ENCODE measurements at regions not wholly inside any gene's neighbourhood (a gene's known extent, or its start where the extent isn't known, plus 50 kb on each side); places are given as distances from the start of the nearest gene placed in this dataset.
"Not testable (repeated sequence)": the region's sequence is repeated elsewhere in the genome, so short reads cannot be mapped to it uniquely, and the experiment has no call there.

DNA sequence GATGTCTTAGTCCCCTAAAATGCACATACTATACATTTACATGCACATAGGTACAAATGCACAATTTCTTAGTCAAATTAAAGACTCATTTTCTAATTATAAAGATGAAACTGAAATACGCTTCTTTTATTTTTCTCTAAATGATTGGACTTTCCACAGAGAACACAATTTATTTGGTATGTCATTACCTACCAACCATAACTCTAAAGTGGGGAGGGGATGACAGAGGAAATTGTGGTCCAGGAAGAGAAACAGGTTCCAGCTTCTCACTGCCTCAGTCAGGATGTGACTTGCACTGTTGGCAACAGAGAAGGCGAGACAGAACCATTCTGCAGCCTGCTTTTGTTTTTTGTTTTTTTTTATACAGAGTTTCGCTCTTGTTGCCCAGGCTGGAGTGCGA, 1189.2 kb downstream of the PLA2G4A start:
- DNase-seq (no peak), ATAC-seq (no peak)
- Histone ChIP-seq H3K9me3 (no peaks in the 10 kb centered on the region), H3K4me3 (no peak overlapping the region), H3K27ac (no peak overlapping the region), H3K27me3 (no peaks in the 10 kb centered on the region), H3K36me3 (no peaks in the 10 kb centered on the region), H3K4me1 (no peaks in the 10 kb centered on the region)
- 82% methylated on average over 4 of the region's 4 CpGs for WGBS (ENCODE audit: insufficient coverage, low coverage, low lambda C conversion rate, missing lambda C conversion rate)
- TF ChIP-seq, protein P1, sequence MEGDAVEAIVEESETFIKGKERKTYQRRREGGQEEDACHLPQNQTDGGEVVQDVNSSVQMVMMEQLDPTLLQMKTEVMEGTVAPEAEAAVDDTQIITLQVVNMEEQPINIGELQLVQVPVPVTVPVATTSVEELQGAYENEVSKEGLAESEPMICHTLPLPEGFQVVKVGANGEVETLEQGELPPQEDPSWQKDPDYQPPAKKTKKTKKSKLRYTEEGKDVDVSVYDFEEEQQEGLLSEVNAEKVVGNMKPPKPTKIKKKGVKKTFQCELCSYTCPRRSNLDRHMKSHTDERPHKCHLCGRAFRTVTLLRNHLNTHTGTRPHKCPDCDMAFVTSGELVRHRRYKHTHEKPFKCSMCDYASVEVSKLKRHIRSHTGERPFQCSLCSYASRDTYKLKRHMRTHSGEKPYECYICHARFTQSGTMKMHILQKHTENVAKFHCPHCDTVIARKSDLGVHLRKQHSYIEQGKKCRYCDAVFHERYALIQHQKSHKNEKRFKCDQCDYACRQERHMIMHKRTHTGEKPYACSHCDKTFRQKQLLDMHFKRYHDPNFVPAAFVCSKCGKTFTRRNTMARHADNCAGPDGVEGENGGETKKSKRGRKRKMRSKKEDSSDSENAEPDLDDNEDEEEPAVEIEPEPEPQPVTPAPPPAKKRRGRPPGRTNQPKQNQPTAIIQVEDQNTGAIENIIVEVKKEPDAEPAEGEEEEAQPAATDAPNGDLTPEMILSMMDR (IDR thresholded peaks at IDR 0.05), result no peak
- TF ChIP-seq POLR2A (IDR thresholded peaks at IDR 0.05), result no peak
- intact Hi-C loops (cut with DNase I), result no loop called here

DNA sequence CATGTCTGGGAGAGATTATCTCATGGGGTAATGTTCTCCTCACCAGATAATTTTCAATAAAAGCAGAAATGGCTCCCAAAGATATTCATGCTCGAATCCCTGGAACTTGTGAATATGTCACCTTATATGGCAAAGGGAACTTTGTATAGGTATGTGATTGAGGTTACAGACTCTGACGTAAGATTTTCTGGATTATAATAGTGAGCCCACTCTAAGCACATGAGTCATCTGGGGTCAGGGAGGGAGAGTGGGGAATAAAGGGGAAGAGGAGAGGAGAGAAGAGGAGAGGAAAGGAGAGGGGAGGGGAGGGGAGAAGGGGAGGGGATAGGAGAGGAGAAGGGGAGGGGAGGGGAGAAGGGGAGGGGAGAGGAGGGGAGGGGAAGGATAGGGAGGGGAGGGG, 1193.9 kb downstream of the PLA2G4A start:
- Histone ChIP-seq H3K4me3 (no peak overlapping the region), H3K4me1 (no peaks in the 10 kb centered on the region), H3K36me3 (no peaks in the 10 kb centered on the region), H3K9me3 (no peaks in the 10 kb centered on the region), H3K27me3 (no peaks in the 10 kb centered on the region), H3K27ac (no peak overlapping the region)
- intact Hi-C loops (cut with DNase I), result no loop called here
- ATAC-seq (no peak), DNase-seq (no peak)
- TF ChIP-seq POLR2A (IDR thresholded peaks at IDR 0.05), result no peak
- WGBS (ENCODE audit: insufficient coverage, low coverage, low lambda C conversion rate, missing lambda C conversion rate), result 63% methylated on average over 2 of the region's 2 CpGs

DNA sequence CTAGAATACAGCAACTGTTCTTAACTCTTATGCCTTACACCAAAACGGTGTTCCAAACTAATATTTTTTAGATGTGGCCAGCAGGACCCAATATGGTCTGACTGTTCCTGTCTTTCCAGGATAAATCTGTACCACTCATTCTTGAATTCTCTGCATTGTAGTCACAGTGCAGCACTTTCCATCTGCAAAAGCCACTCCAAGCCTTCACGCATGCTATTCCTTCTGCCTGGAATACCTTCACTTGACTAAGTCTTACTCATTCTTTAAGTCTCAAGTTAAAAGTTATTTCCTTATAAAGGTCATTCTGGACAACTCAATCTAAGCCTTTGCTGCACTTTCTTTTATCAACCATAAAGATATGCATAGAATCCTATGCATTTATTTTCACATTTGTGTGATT, 1194.5 kb downstream of the PLA2G4A start:
- H3K4me3 ChIP-seq, result no peak overlapping the region
- no peaks in the 10 kb centered on the region for H3K9me3 ChIP-seq
- no peaks in the 10 kb centered on the region for H3K36me3 ChIP-seq
- DNase-seq (no peak), ATAC-seq (no peak)
- TF ChIP-seq, protein P1 (IDR thresholded peaks at IDR 0.05), result no peak
- no peak for TF ChIP-seq POLR2A (IDR thresholded peaks at IDR 0.05)
- H3K27ac ChIP-seq, result no peak overlapping the region
- no peaks in the 10 kb centered on the region for H3K4me1 ChIP-seq
- no peaks in the 10 kb centered on the region for H3K27me3 ChIP-seq
- 65% methylated on average over 2 of the region's 2 CpGs for WGBS (ENCODE audit: insufficient coverage, low coverage, low lambda C conversion rate, missing lambda C conversion rate)
- intact Hi-C loops (cut with DNase I), result no loop called here

DNA sequence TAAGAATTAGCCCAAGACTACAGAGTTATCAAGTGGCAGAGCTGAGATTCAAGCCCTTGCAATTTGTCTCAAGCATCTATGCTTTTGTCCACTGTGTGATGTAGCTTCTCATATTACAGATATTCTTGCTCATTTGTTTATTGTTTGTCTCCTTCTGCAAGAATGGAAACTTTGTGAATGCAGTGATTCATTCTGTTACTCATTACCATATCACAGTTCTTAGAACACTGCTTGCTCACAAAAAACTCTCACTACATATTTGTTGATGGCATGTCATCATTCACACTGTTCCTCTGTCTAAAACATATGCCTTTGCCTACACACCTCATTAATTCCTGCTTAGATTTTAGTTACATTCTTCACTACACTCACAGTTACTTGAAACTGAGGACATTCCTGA, 1198.9 kb downstream of the PLA2G4A start:
- TF ChIP-seq, protein P1 (IDR thresholded peaks at IDR 0.05), result no peak
- TF ChIP-seq POLR2A (IDR thresholded peaks at IDR 0.05), result no peak
- no peak for DNase-seq
- intact Hi-C loops (cut with DNase I), result no loop called here

DNA sequence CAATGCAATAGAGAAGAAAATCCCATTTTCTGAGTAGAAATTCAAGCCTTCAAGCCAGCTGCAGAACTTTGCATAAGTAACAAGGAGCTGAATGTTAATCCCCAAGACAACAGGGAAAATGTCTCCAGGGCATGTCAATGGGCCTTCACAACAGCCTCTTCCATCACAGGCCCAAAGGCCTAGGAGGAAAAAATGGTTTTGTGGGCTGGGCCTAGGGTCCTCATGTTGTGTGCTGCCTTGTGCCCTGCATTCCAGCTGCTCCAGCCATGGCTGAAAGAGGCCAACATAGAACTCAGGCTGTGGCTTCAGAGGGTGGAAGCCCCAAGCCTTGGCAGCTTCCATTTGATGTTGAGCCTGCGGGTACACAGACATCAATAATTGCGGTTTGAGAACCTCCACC, 1208.8 kb downstream of the PLA2G4A start:
- H3K27ac ChIP-seq; intact Hi-C loops (cut with DNase I); H3K36me3 ChIP-seq; DNase-seq; ATAC-seq; H3K27me3 ChIP-seq; H3K9me3 ChIP-seq; H3K4me1 ChIP-seq; H3K4me3 ChIP-seq: not testable (repeated sequence)
- WGBS (ENCODE audit: insufficient coverage, low coverage, low lambda C conversion rate, missing lambda C conversion rate), result 42% methylated on average over 2 of the region's 2 CpGs

More for the DNA sequence above, 1198.9 kb downstream of the PLA2G4A start:
- Histone ChIP-seq H3K36me3 (no peaks in the 10 kb centered on the region), H3K4me1 (no peaks in the 10 kb centered on the region), H3K27ac (no peak overlapping the region), H3K4me3 (no peak overlapping the region), H3K27me3 (no peaks in the 10 kb centered on the region), H3K9me3 (no peaks in the 10 kb centered on the region)
- ATAC-seq, result no peak

DNA sequence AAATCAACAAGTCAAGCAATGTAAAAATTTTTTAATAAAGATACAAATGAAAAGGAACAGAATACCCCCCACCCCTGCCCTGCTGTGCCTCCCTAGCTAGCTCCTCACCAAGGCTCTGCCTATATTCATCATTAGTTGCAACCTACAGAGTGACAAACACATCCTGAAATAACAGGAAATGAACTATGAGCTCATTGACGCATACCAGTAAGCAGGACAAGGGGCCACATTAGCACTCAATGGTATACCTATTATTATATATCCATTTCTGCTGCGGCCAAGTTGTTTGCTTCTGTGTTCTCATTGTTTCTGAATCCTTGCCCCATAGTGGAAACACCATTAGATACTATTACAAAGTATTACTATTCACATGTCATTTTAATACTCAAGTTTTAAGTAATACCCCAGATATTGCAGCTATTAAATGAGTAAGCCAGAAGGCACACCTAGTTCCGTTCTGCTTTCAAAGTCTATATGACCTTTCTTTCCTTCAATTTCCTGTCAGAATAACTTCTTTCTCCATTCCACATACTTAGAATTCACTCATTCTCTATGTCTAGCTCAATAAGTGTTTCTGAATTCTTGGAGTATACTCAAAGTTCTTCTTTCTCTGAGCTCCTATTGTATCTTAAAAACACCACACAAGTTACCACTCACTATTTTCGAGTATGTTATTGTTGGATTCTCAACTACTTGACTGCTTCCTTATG, 1214.9 kb downstream of the PLA2G4A start:
- ATAC-seq, result no peak
- Histone ChIP-seq H3K4me3 (no peak overlapping the region), H3K9me3 (no peaks in the 10 kb centered on the region), H3K4me1 (no peaks in the 10 kb centered on the region), H3K27ac (no peak overlapping the region), H3K36me3 (no peaks in the 10 kb centered on the region), H3K27me3 (no peaks in the 10 kb centered on the region)
- no peak for TF ChIP-seq POLR2A (IDR thresholded peaks at IDR 0.05)
- TF ChIP-seq, protein P1 (IDR thresholded peaks at IDR 0.05), result no peak
- WGBS (ENCODE audit: insufficient coverage, low coverage, low lambda C conversion rate, missing lambda C conversion rate), result 66% methylated on average over 4 of the region's 4 CpGs
- DNase-seq, result no peak
- intact Hi-C loops (cut with DNase I), result no loop called here

Data from right lobe of liver (tissue), 6 donors.